ENCODE measurements at regions not wholly inside any gene's neighbourhood (a gene's known extent, or its start where the extent isn't known, plus 50 kb on each side); places are given as distances from the start of the nearest gene placed in this dataset.

DNA sequence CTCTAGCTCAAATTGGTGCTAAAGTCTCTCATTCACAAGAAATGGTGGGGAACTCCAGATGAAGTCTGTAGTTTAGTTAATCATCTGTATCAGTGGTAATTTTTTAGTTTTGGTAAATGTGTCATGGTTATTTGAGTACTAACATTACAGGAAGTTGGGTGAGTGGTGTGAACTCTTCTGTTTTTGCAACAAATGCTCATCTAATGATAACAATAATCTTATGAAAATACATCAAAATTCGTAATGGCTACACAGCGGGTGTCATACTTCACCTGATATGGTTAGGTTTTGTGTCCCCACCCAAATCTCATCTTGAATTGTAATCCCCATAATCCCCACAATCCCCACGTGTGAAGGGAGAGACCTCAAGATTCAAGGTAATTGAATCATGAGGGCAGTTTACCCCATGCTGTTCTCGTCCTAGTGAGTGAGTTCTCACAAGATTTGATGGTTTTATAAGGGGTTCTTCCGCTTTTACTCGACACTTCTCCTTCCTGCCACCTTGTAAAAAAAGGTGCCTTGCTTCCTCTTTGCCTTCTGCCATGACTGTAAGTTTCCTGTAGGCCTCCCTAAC lies 209.3 kb upstream of the FOXN3 start:
- DNase-seq (ENCODE audit: low read depth): no peak

DNA sequence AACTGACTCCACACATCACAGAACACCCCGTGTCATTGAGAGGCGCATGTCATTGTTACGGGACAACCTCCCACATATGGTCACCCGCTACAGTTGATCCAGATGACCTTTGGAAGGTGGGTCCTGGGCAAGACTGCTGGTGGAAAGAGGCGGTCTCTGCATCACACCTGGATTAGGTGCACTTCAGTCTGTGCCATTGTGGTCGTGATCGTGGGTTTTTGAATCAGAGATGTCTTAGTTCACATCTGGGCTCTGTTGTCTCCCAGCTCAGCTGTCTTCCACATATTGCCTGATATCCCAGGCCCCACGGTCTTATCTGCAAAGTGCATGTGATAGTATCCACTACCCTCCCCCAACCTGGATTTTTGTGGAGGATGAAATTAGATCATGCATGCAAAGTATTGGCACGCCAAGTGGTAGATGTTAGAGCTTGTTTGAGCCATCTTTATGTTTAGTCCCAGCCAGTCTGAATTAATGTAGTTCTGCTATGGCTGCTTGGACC lies 208.7 kb upstream of the FOXN3 start:
- no peak for DNase-seq (ENCODE audit: low read depth)

DNA sequence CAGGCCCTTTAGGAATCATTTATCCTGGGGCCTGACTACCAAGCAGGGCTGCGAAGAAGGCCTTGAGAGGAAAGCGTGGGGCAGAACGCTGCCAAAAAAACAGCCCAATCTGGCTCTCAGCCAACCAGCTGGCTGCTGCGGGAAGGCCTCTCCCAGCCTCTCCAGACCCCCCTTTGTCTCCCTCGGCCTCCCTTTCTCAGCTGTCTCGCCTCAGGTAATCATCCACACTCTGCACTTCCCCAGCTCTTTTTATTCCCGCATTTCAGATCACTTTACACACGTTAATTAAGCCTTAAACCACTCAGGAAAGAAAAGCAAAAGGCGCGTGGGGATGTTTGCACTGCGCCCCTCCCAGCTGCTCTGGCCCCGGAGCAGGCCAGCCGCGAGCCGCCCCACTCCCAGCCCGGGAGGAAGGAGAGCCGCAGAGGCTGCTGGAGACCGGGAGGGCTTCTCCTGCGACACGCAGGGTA lies 208.2 kb upstream of the FOXN3 start:
- DNase-seq (ENCODE audit: low read depth): no peak

DNA sequence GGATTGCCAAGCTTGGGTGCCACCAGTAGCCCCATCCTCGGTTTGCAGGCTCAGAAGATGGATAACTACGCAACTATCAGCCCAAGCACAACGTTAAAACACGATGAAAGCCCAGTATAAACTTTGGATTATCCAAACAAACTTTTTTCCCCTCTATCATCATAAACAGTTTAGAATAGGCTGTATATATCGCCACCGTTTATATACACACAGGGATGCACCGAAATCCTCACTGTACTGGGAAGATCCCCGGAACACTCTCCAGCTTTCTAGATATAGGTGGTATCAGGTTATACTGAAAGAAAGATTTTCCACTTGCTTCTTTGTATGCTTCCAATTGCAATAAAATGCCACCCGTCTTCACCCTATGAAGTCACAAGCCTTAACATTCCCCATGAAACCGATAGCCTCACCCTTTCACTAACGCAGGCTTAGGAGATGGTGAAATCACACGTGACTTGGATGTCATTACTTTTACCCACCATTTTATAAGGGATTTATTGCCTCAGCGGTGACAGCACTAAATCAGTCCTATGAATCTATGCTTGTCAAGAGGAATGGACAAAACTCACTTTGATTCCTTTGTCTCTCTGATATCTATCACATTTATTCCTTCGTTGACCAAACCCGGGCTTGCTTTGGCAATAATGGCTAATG lies 207.6 kb upstream of the FOXN3 start:
- no peak for DNase-seq (ENCODE audit: low read depth)

DNA sequence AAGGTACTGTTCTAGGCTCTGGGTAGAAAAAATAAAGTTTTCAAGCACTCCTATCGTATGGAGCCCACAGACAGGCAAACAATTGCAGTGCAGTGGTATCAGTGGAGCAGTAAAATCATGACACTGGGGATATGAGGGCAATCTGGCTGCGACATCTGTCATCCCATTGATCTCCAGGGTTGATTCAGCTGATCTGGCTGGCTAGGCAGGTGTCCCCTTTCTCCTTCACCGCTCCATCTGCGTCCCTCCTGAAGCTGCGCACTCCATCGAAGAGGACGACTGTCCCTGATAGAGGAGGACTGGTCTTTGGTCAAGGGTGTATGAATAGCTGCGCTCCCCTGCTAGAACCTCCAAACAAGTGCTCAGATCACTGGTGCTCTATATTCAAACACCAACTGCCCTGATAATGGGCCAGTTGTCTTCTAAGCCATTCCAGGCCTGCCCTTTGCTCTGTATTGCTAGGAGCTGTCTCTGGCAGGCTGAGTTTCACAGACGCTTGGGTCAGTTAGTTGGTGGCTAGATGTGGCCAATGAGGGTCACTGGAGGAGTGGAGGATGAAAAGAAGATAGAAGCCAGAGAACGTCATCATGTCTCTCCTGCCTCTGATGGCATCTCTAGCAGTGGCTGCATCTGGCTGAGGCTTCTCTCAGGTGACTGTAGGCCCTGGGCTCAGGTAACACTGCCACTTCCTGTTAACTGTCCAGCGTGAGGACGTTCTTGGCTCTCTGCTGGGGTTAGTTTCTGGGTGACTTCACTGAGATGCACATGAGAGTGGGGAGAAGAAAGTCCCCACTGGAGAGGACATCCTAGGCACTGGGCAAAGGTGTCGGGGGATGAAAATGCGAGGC lies 205.0 kb upstream of the FOXN3 start:
- no peak for DNase-seq (ENCODE audit: low read depth)

DNA sequence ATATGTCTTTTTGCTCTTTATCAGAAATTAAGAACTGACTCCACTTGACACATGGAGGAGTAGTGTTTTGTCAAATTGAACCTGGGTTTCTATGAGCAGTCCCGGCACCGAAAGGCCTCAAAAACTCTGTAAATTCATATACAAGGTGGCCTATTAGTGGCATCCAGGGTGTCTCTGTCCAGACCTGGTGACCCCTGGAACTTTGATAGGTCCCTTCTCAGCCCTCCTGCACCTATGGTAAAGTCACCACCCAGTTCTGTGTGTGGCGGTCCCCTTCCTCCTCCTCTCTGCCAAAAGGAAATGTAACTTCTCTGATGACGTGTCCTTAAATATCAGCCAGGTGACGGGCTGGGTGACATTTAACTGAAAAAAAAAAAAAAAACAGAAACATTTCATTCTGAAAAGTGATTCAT lies 204.0 kb upstream of the FOXN3 start:
- peak; percentile 47 for DNase-seq (ENCODE audit: low read depth)

DNA sequence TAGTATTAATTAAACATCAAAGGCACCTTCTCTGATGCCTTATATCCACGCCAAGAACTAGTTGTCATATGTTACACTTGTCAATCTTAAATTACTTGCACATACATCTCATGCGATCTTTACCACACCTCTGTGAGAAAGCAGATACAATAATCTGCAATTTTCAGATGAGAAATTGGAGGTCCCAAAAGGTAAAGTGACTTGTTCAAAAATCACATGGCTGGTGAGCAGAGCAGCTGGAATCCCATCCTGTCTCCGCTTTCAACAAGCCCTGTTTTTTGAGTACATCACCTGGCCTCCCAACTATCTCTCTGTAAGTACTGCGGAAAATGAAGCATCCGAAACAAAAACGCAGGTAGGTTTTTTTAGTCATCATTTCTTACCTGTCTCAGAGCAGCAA lies 203.4 kb upstream of the FOXN3 start:
- DNase-seq (ENCODE audit: low read depth): no peak

DNA sequence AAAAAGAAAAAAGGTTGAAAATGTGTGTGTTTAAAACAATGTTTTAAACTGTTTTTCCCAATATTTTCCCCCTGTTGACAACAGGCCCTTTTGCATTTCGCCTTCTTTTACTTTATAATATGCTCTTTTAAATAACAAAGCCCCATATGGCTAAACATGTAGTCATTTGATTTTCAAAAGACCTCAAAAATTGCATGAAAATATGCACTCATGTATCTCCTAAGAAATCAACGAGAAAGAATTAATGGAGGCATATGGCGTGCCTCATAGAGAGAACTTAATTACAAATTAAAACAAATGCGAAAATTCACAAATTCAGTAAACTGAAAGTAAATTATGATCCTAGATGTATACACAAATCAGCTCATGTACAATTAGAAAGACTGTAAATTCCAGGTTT lies 202.6 kb upstream of the FOXN3 start:
- no peak for DNase-seq (ENCODE audit: low read depth)

DNA sequence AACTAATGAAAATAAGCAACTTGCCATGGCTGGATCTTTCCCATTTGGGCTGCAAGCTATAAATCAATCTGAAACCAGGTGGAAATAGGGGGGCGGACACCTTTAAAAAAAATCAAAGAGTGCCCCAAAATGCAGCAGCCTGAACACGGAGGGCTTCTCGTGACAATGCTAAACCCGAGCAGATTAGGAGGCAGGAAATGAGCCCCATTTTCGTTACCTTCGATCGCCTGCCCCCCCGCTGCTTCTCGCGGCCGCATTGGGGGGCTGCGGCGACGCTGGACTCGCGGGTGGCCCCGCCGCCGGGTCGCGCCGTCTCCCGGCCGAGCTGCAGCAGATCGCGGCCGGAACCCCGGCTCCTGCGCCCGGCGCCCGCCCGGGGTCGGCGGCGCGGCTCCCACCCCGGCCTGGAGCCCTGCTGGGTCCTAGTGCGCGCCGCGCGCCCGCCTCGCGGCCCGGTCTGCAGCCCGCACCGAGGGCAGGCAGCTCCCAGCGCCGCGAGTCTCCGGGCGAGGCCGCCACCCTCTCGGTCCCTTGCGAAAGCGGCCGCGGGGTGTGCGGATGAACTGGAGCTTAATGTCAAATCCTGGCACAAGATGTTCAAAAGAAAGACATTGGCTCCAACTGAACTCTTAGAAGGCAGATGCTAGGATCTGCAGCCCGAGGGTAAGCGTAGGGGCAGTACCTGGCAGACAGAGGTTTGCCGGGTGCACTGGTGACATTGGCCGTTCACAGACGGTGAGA lies 201.9 kb upstream of the FOXN3 start:
- peak; percentile 38 for DNase-seq (ENCODE audit: low read depth)

DNA sequence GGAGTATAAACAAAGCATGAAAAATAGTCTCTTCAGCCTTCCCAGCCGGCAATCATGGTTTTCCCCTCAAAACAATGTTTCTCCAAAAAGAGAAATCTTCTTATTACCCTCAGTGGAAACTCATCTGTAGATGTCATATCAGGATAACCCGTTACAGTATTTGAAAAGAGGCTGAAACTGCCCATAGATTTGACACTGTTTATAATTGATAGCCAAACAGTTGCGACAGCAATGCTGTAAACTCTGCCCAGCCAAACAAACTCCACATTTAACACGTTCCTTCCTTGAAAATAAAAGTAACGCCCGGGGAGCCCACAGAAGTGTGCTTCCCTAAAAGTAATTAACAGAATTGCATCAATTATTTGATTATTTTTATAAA lies 201.3 kb upstream of the FOXN3 start:
- DNase-seq (ENCODE audit: low read depth): no peak

DNA sequence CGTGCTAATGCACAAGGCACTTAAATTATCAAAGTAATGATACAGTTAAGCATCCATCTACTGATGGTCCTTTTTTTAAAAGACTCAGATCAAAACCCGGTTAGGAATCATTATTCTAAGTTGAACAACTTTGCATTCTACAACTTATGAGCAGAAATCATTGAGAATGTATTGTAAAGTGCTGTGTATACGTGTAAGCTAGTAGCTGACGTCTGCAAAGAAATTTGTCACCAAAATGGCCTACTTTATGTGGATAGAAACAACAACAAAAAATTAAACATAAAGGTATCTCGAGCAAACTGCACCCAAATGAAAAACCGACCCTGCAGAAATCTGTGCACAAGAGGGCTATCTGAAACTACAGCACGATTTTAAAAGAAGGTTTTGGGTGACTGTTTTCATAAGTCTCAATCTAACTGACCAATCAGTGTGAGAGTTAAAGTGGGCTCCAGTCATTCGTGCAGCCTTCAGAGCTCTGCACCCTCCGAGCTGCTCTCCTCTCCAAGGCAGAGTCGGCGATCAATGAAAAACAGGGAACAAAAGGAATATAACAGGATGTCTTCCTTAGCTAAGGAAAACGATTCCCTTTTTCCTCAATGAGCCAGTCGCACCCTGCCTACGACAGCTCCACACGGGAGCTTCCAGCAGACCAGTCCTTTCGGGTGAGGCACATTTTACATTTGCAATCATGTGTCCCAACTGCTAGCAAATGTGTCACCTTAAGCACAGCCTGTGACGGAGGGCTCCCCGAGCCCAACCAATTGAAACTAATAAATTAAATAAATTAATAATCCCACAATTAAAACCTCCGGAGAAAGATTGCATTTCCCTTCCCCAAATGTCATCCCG lies 200.7 kb upstream of the FOXN3 start:
- no peak for DNase-seq (ENCODE audit: low read depth)

DNA sequence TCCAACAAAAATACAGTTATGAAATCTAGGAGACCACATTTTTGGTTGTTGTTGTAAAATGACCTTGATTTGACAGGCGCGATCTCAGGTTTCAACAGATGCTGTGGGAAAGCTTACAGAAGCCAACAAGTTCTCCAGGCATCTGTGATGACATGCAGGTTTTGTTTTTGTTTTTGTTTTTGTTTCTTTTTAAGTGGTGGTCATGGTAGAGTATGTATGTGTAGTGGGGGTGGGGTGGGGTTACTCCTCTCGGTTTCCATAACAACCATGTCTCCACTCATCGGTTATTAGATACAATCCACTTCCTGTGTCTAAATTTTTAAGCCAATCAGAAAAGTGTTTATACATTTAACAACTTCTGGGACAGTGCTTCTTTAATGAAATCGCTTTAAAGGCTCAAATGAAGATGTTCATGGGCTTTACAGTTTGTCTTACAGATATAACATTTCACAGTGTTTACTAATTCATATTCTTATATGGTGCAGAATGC lies 199.9 kb upstream of the FOXN3 start:
- DNase-seq (ENCODE audit: low read depth): no peak

DNA sequence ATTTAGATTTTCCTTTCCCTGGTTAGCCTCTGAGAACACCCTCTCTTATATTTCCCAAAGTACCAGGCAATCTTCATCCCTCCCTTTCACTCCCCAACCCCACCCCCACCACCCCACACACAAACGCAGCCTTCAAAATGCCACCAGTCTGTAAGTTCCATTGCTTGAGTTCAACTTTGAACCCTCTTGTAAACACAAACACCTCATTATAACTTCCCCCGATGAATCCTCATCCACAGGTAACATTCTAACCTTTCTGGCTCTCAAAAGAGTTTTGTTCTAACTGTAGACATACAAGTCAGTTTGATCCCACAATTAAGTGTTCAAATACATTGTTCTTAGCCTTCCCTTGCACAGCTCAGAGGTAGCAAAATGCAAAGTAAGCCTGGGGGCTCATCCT lies 199.4 kb upstream of the FOXN3 start:
- no peak for DNase-seq (ENCODE audit: low read depth)

DNA sequence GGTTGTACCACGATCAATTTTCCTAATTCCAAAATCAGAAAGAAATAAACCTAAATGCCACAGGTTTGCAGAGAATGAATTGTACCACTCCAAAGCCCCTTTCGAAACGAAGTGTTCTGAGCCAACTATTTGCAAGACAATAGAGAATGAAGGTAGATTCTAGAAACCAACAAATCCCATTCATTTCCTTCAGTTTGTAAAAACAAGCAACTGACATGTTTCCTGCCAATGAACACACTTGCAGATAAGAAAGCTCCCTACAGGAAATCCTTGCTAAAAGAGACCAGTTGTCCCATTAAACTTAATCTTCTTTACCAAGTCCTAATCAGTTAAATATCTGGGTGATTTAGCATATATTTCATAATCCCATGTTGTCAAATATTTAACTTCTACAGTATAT lies 198.4 kb upstream of the FOXN3 start:
- DNase-seq (ENCODE audit: low read depth): no peak

DNA sequence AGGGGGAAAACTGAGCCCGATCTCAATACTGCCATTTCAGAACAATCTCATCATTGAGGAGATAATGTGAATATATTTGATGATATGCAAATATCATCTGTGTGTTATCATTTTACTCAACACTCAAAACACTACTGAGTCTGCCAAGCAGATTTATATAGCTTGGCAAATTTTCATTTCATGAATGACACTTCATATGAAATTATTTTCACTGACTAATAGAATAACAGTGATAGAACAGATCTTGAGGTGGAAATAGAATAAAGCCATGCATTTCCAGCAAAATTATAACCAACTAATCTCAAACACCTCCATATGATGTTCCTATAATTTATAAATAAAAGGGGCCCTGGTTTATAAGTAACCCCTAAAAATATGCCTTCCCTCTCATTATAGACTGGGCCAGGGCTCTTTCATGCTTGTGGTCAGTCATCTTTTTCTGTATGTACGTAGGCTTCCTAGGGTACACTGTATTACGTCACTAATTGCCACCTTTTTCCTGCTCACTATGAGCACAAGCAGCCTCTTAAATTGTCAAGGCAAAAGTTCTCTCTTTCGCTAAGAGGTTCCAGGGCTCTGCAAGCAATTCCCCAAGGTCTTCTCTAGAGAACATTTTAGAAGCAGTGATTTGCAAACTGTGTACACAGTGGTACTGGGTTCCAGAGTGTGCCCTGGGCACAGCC lies 197.1 kb upstream of the FOXN3 start:
- no peak for DNase-seq (ENCODE audit: low read depth)

DNA sequence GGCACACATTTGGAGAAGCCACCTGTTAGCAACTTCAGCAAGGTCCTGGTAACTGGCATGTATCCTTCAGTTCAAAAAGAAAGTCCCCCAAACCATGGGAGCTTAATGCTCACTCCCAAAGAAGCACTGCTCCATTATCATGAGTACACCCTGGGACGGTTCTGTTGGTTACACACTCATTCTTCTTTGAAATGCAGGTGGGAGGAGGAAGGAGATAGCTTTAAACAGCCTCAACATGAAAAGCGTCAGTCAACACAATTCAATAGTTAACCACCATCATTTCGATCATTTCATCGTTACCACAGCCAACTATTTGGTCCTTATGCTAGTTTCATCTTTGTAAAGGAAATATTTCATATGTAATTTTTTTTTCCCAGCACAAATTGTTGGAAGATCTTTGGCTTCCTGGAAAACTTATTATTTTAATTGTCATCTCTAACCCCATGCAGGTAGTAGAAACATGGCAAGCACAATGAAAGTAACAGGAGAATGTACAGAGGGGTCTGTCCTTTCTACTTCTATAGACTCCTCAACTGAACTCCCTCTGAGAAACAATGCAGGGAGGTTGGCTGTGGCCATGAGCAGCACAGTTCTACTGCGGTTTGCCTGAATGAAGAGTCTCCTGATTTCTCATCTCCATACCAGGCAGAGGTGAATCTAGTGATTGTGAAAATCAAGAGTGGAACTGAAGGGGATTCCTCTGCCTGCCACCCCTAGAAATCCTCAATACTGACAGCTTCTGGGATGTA lies 196.4 kb upstream of the FOXN3 start:
- DNase-seq (ENCODE audit: low read depth): no peak

DNA sequence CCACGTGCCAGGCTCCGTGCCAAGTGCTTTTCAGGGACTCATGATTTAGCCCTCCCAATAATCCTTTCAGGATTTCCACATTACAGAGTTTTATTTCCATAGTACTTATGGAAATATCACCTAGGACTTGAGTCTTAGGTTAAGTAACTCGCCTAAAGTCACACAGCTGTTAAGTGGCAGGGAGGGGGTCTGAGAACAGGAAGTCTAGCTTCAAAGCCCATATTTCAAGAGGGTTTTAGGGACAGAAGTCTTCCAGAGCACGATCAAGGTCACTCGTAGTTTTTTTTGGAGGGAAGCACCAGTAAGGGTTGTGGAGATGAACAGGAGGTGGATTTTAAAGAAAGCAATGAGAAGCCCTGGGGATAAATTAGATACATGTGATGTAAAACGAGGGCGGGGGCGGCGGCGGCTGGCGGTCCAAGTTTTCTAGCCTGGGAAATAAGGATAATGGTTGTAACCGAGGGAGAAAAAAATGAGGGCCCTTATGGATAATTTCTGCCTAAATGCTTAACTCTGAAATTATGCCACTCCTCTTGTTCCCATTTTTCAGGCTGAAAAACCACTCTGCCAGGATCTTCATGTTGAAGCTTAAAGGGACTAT lies 192.6 kb upstream of the FOXN3 start:
- DNase-seq (ENCODE audit: low read depth): no peak

DNA sequence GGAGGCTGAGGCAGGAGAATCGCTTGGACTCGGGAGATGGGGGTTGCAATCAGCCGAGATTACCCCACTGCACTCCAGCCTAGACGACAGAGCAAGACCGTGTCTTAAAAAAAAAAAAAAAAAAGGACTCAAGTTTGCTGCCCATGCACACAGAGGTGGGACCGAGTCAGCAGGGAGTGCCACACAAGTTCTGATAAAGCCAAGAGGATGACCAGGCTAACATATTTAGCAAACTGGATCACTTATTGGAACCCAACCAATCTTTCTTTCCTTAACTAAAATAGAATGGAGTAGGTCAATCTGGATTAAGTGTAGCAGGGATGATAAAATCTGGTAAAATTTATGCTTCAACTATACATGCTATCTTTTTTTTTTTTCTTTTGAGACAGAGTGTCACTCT lies 190.4 kb upstream of the FOXN3 start:
- no peak for DNase-seq (ENCODE audit: low read depth)

DNA sequence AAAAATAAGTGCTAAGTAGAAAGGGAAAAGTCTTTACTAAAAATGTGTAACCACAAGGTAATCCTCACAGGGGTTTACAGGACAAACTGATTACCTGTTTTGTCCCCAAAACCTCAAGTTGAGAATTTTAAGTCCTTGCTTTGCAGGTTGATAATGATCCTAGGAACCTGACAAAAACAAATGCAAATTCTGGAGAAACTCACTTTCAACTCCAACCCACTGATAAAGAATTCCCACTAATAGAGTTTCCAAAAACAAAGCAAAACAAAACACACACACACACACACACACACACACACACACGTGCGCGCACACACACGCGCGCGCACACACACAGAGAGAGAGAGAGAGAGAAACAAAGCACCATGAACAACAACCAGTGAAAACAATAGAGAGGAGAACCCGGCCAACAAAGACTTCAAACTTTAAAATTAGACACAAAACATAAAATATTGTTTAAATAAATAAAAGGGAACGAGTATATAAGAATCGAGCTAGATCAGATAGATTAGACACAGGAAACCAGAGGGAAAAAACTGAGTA lies 187.0 kb upstream of the FOXN3 start:
- DNase-seq (ENCODE audit: low read depth): no peak

All from stimulated activated CD4-positive, alpha-beta T cell treated with anti-CD3 and anti-CD28 coated beads, Interleukin-2, amount 100 ng/mL, for 4 hours (primary cell).